ENCODE measurements at regions not wholly inside any gene's neighbourhood (a gene's known extent, or its start where the extent isn't known, plus 50 kb on each side); places are given as distances from the start of the nearest gene placed in this dataset.

- TF ChIP-seq CTCF (IDR thresholded peaks at IDR 0.05; ENCODE audit: low read depth, low read length) (no peak), POLR2A (IDR thresholded peaks at IDR 0.05; ENCODE audit: extremely low read depth, insufficient read length) (no peak), MYC (IDR thresholded peaks at IDR 0.05; ENCODE audit: low read depth, low read length) (no peak), MAX (IDR thresholded peaks at IDR 0.05; ENCODE audit: low read depth, low read length) (no peak)
Observed at GRCh38 chr5:163578652-163579051, 73.2 kb downstream of the MAT2B start.

Measured in NB4 (cell line).